Trophoblast cell (in vitro differentiated cells and primary cell): ENCODE measurements at regions not wholly inside any gene's neighbourhood (a gene's known extent, or its start where the extent isn't known, plus 50 kb on each side); places are given as distances from the start of the nearest gene placed in this dataset.
A peak's percentile ranks its signal among the peaks of the same experiment; 100 is the strongest.
"Not testable (repeated sequence)": the region's sequence is repeated elsewhere in the genome, so short reads cannot be mapped to it uniquely, and the experiment has no call there.

ENCODE experiments used
- DNase-seq, 2 donors: peaks; one replicate each; pipeline ENCODE4 v3.0.0-alpha.2; 2016
- H2AFZ ChIP-seq: 2 replicates; pipeline ENCODE4 v1.6.1; 2013; ENCODE audit warnings: low read length, moderate library complexity, mild to moderate bottlenecking; ENCODE audit not compliant: insufficient read depth, poor library complexity
- H2AK5ac ChIP-seq: 2 replicates; pipeline ENCODE4 v1.6.1; 2013; ENCODE audit warnings: mild to moderate bottlenecking, low read length
- H2BK120ac ChIP-seq: 2 replicates; pipeline ENCODE4 v1.6.1; 2013; ENCODE audit warnings: low read length, mild to moderate bottlenecking, moderate library complexity; ENCODE audit not compliant: insufficient read depth, poor library complexity
- H2BK12ac ChIP-seq: 2 replicates; pipeline ENCODE4 v1.6.1; 2013; ENCODE audit warnings: mild to moderate bottlenecking, low read length, moderate library complexity
- H2BK5ac ChIP-seq: 2 replicates; pipeline ENCODE4 v1.6.1; 2013; ENCODE audit warnings: low read length, low read depth, moderate library complexity, mild to moderate bottlenecking; ENCODE audit not compliant: poor library complexity
- H3K14ac ChIP-seq: 2 replicates; pipeline ENCODE4 v1.6.1; 2013; ENCODE audit warnings: mild to moderate bottlenecking, low read length
- H3K18ac ChIP-seq: 2 replicates; pipeline ENCODE4 v1.6.1; 2013; ENCODE audit warnings: mild to moderate bottlenecking, low read length
- H3K23ac ChIP-seq: 2 replicates; pipeline ENCODE4 v1.6.1; 2013; ENCODE audit warnings: low read length
- H3K27ac ChIP-seq: 2 replicates; pipeline ENCODE4 v1.5.1; 2013; ENCODE audit warnings: low read depth, mild to moderate bottlenecking, inconsistent platforms, low read length, moderate library complexity
- H3K27me3 ChIP-seq: 2 replicates; pipeline ENCODE4 v1.6.1; 2013; ENCODE audit warnings: inconsistent platforms, mild to moderate bottlenecking, low read length, moderate library complexity; ENCODE audit not compliant: insufficient read depth
- H3K36me3 ChIP-seq, 2 experiments: 1 replicate in 1 of 2; 2 replicates in 1 of 2; pipeline ENCODE4 v1.6.1; 2013; ENCODE audit warnings: low read length in 2 of 2, mild to moderate bottlenecking in 2 of 2, moderate library complexity in 1 of 2; ENCODE audit not compliant: insufficient read depth in 2 of 2, control insufficient read depth in 1 of 2
- H3K4ac ChIP-seq: 2 replicates; pipeline ENCODE4 v1.6.1; 2013; ENCODE audit warnings: low read depth, mild to moderate bottlenecking, low read length, moderate library complexity
- H3K4me1 ChIP-seq, 2 experiments: 1 replicate in 1 of 2; 2 replicates in 1 of 2; pipeline ENCODE4 v1.6.1; 2013; ENCODE audit warnings: low read length in 2 of 2, mild to moderate bottlenecking in 2 of 2, moderate library complexity in 1 of 2; ENCODE audit not compliant: insufficient read depth in 2 of 2, control insufficient read depth in 1 of 2
- H3K4me2 ChIP-seq: 2 replicates; pipeline ENCODE4 v1.6.1; 2013; ENCODE audit warnings: inconsistent platforms, mild to moderate bottlenecking, low read length, moderate library complexity
- H3K4me3 ChIP-seq: 2 replicates; pipeline ENCODE4 v1.5.1; 2013; ENCODE audit warnings: mild to moderate bottlenecking, low read depth, low read length, inconsistent platforms
- H3K79me1 ChIP-seq: one replicate; pipeline ENCODE4 v1.6.1; 2013; ENCODE audit warnings: low read length
- H3K79me2 ChIP-seq: 2 replicates; pipeline ENCODE4 v1.6.1; 2013; ENCODE audit warnings: low read length, mild to moderate bottlenecking; ENCODE audit not compliant: control insufficient read depth, insufficient read depth, poor library complexity
- H3K9ac ChIP-seq: 2 replicates; pipeline ENCODE4 v1.6.1; 2013; ENCODE audit warnings: mild to moderate bottlenecking, low read length
- H3K9me3 ChIP-seq: 2 replicates; pipeline ENCODE4 v1.6.1; 2013; ENCODE audit warnings: low read depth, mild to moderate bottlenecking, control low read depth, inconsistent platforms, low read length; ENCODE audit not compliant: insufficient read depth
- H4K12ac ChIP-seq: 2 replicates; pipeline ENCODE4 v1.6.1; 2013; ENCODE audit warnings: low read depth, mild to moderate bottlenecking, low read length, moderate library complexity
- H4K8ac ChIP-seq: 2 replicates; pipeline ENCODE4 v1.6.1; 2013; ENCODE audit warnings: low read depth, mild to moderate bottlenecking, low read length, moderate library complexity
- H4K91ac ChIP-seq: one replicate; pipeline ENCODE4 v1.6.1; 2013; ENCODE audit warnings: low read depth, mild to moderate bottlenecking, low read length, moderate library complexity
- WGBS: extraction: QIAGEN DNeasy Blood & Tissue Kit; methylation state at CpG from one replicate; pipeline ENCODE4 v1.1.7; 2013; ENCODE audit warnings: missing lambda C conversion rate; ENCODE audit not compliant: insufficient read length, insufficient coverage; ENCODE audit errors: extremely low coverage; 5-methylcytosine and 5-hydroxymethylcytosine counted together

DNA sequence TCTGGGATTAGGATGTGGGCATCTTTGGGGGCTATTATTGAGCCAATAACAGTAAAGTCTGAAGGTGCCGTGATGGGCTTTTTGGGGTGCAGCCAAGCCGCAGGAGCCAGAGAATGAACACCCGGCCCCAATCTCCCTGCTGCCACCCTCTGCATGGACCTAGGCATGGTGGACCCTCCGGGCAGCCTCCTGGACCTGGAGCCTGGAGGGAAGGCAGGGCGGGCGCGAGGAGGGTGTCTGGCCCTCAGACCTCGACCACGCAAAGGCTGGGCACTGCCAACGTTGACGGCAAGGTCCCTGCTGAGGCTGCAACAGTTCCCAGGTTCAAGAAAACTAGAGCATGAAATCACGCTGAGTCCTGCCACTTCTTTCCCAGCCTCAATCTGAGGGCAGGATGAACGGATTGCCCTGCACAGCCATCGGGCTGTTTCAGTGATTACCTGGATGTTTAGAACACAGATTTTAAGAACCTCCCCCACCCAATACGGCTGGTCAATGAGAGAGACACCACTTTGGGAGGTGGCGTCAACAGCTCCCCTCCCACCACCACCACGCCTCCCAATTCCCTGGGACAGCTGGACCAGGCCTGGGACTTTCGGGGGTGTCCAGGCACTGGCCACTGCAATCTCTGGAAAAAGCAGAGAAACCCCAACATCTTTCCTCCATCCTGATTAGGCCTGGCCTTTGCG, 147.4 kb downstream of the NPIPB11 start:
- not testable (repeated sequence) for H3K36me3 ChIP-seq, H3K4me3 ChIP-seq, H3K27me3 ChIP-seq, H3K79me2 ChIP-seq, H4K91ac ChIP-seq, H3K14ac ChIP-seq, H3K79me1 ChIP-seq, H2BK120ac ChIP-seq, H4K12ac ChIP-seq, H3K4ac ChIP-seq, H3K18ac ChIP-seq, H2AK5ac ChIP-seq, H3K23ac ChIP-seq, H3K4me1 ChIP-seq, H4K8ac ChIP-seq, H2AFZ ChIP-seq, H3K27ac ChIP-seq, H2BK5ac ChIP-seq, H3K9me3 ChIP-seq, H3K9ac ChIP-seq, DNase-seq, H3K4me2 ChIP-seq
- peak overlapping the region; percentile 46 for H2BK12ac ChIP-seq
- WGBS: no CpG with 5 or more reads among the region's 19 CpGs

DNA sequence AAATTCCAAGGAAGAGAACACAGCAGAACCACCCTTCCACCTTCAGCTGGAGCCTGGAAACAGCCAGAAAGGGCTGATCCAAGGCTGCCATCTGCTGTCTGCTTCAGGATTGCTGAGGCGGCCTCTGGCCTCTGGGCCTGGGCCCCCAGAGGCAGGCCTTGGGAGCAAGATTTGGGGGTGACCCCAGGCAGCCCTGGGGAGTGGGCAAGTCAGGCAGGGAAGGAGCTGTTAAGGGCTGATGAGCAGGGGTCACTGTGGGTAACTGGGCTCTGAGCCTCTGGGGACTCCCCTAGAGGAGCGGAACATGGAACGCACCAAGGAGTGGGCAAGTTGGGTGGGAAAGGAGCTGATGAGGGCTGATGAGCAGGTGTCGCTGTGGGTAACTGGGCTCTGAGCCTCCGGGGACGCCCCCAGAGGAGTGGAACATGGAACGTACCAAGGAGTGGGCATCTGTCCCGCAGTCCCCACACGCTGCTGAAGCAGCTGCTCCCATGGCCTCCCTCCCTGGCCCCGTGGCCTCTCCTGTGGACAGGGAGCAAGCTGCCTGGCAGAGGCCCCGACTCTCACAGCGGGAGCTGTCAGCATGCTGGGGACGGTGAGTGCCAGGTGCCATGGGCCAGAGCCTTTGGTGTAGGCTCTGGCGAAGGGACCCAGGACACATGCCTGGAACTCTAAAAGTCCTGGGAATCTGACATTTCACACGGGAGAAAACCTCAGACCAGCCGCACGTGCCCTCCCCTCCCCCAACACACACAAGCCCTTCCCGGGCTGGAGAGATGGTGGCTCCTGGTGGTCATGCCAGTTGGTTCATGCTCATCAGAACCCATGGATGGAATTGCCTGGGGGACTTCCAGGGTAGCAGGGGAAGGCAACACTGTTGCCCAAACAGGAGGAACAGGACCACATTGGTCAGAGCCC, 148.8 kb downstream of the NPIPB11 start:
- H3K36me3 ChIP-seq, H3K14ac ChIP-seq, H3K18ac ChIP-seq, H3K79me1 ChIP-seq, H3K4me2 ChIP-seq, H2BK12ac ChIP-seq, H3K9me3 ChIP-seq, H2BK5ac ChIP-seq, H4K8ac ChIP-seq, H3K4me1 ChIP-seq, H3K27ac ChIP-seq, H3K27me3 ChIP-seq, DNase-seq, H4K91ac ChIP-seq, H3K4ac ChIP-seq, H3K9ac ChIP-seq, H3K23ac ChIP-seq, H2AFZ ChIP-seq, H3K4me3 ChIP-seq, H4K12ac ChIP-seq, H3K79me2 ChIP-seq, H2BK120ac ChIP-seq, H2AK5ac ChIP-seq: not testable (repeated sequence)
- no CpG with 5 or more reads among the region's 18 CpGs for WGBS

DNA sequence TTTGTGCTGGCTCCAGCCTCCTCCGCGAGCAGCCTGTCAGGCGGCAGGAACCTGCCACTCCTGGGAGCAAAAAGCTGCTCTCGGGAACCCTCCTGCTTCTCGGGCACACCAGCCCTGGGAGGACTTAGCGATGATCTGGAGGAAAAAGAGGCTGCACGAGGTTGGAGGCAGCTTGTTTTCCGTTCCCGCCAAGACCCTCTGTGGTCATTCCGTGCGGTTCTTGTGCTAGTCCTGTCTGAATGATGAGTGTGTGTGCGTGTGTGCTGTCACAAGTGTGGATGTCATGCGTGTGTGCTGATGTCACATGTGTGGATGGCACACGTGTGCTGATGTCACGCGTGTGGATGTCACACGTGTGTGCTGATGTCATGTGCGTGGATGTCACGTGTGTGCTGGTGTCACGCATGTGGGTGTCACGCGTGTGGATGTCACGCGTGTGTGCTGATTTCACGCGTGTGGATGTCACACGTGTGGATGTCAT, 150.0 kb downstream of the NPIPB11 start:
- Histone ChIP-seq H3K4ac (no peak overlapping the region), H3K9me3 (peaks cover 8% of the 10 kb centered on the region), H3K18ac (no peak overlapping the region), H3K79me1 (peaks cover 2% of the 10 kb centered on the region), H3K36me3 (no peaks in the 10 kb centered on the region), H3K4me3 (peak overlapping the region; percentile 54), H3K14ac (no peak overlapping the region), H3K27ac (no peak overlapping the region), H3K27me3 (no peaks in the 10 kb centered on the region), H2BK120ac (no peak overlapping the region), H2BK5ac (no peak overlapping the region), H4K12ac (no peak overlapping the region), H3K23ac (no peak overlapping the region), H3K9ac (no peak overlapping the region), H3K4me2 (no peak overlapping the region), H3K4me1 (peaks cover 3 to 4% of the 10 kb centered on the region in 2 experiments), H2AK5ac (no peak overlapping the region), H2BK12ac (no peak overlapping the region), H3K79me2 (no peaks in the 10 kb centered on the region), H2AFZ (no peak overlapping the region), H4K8ac (no peak overlapping the region), H4K91ac (no peak overlapping the region)
- WGBS: no CpG with 5 or more reads among the region's 27 CpGs
- DNase-seq: no peak

DNA sequence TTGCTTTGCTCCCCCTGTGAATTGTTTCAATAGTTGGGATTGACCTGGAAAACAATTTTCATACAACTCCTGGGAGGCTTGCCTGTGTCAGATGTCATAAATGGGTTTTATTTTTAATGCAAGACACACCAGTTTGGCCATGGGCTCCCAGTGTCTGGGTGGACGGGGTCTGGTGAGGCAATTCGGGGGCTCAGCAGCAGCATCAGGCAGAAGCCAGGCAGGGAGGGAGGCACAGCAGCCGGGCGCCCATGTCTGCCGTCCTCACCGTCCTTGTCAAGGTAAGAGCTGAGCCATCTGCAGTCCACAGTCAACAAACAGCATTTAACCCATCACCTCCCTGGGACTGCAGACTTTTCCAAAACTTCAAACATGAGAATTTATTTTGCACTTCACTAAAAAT, 150.6 kb downstream of the NPIPB11 start:
- not testable (repeated sequence) for H3K9ac ChIP-seq, H3K27ac ChIP-seq, H2BK120ac ChIP-seq, H2AK5ac ChIP-seq, H4K12ac ChIP-seq, H3K79me2 ChIP-seq, H4K8ac ChIP-seq, H3K4me3 ChIP-seq, H3K4me2 ChIP-seq, H3K79me1 ChIP-seq, H3K36me3 ChIP-seq, H2BK5ac ChIP-seq, H2BK12ac ChIP-seq, H3K4me1 ChIP-seq, H3K23ac ChIP-seq, H3K4ac ChIP-seq, H4K91ac ChIP-seq, H3K18ac ChIP-seq, DNase-seq, H3K9me3 ChIP-seq, H2AFZ ChIP-seq, H3K14ac ChIP-seq, H3K27me3 ChIP-seq
- no CpG with 5 or more reads among the region's 6 CpGs for WGBS
